Astrocyte of the spinal cord (primary cell): ENCODE measurements at regions not wholly inside any gene's neighbourhood (a gene's known extent, or its start where the extent isn't known, plus 50 kb on each side); places are given as distances from the start of the nearest gene placed in this dataset.

ENCODE experiments used
- DNase-seq: peaks from one replicate; pipeline ENCODE4 v3.0.0; 2011; ENCODE audit warnings: low read depth, low spot score
- H3K4me3 ChIP-seq: 2 replicates; pipeline ENCODE4 v1.5.1; 2011; ENCODE audit warnings: low read depth, mild to moderate bottlenecking, low read length, moderate library complexity
- CTCF ChIP-seq: IDR thresholded peaks from 2 replicates; pipeline ENCODE4 v1.5.1; 2012; ENCODE audit warnings: low read depth, mild to moderate bottlenecking, low read length, inconsistent platforms
- in situ Hi-C: cut with HindIII; loops from 2 replicates; pipeline ENCODE4 v1.10.0; 2017; ENCODE audit warnings: low sequenced_read_pairs

- no peak for DNase-seq
- H3K4me3 ChIP-seq: no peak overlapping the region
- in situ Hi-C loops: no loop called here
- no peak for TF ChIP-seq CTCF
Measured at GRCh38 chr1:193937308-193937707, 750.9 kb upstream of the B3GALT2 start.

- in situ Hi-C loops: no loop called here
- H3K4me3 ChIP-seq: no peak overlapping the region
- TF ChIP-seq CTCF: no peak
- DNase-seq: no peak
Measured at GRCh38 chr1:193932979-193933378, 746.6 kb upstream of the B3GALT2 start.

- no peak overlapping the region for H3K4me3 ChIP-seq
- in situ Hi-C loops: no loop called here
- TF ChIP-seq CTCF: no peak
- no peak for DNase-seq
Measured at GRCh38 chr1:193931356-193931755, 744.9 kb upstream of the B3GALT2 start.

- TF ChIP-seq CTCF: no peak
- DNase-seq: no peak
- in situ Hi-C loops: no loop called here
Measured at GRCh38 chr1:193929374-193930033, 743.1 kb upstream of the B3GALT2 start.

GRCh38 chr1:193927550-193927949 is 741.1 kb upstream of the B3GALT2 start:
- no peak for TF ChIP-seq CTCF
- DNase-seq: no peak
- H3K4me3 ChIP-seq: no peak overlapping the region
- in situ Hi-C loops: no loop called here

More at GRCh38 chr1:193929374-193930033, 743.1 kb upstream of the B3GALT2 start:
- no peak overlapping the region for H3K4me3 ChIP-seq

GRCh38 chr1:193926956-193927355 is 740.5 kb upstream of the B3GALT2 start:
- no peak overlapping the region for H3K4me3 ChIP-seq
- no peak for DNase-seq
- in situ Hi-C loops: no loop called here
- TF ChIP-seq CTCF: no peak
